CD14-positive monocyte (primary cell): ENCODE measurements at regions not wholly inside any gene's neighbourhood (a gene's known extent, or its start where the extent isn't known, plus 50 kb on each side); places are given as distances from the start of the nearest gene placed in this dataset.

Source experiments
- DNase-seq, 3 donors: peaks; one replicate each; pipeline ENCODE4 v3.0.0-alpha.2; 2011 to 2022
- H2AFZ ChIP-seq: 2 replicates; pipeline ENCODE4 v1.6.0; 2012; ENCODE audit warnings: mild to moderate bottlenecking, low read depth, low read length, inconsistent platforms; ENCODE audit not compliant: insufficient read depth, poor library complexity, severe bottlenecking
- H3K27ac ChIP-seq, 2 donors: 1 replicate in 1 of 2; 2 replicates in 1 of 2; pipeline ENCODE4 v1.5.1; 2012 to 2013; ENCODE audit warnings: low read length in 2 of 2, control low read depth in 1 of 2, inconsistent platforms in 1 of 2, low read depth in 1 of 2, mild to moderate bottlenecking in 1 of 2
- H3K27me3 ChIP-seq, 2 donors: one replicate each; pipeline versions ENCODE4 v1.6.0 to v1.6.1; 2011 to 2013; ENCODE audit warnings: low read length in 2 of 2; ENCODE audit not compliant: control insufficient read depth in 2 of 2, insufficient read depth in 2 of 2
- H3K36me3 ChIP-seq, 2 donors: replicated peaks in 1 of 2; 1 replicate in 1 of 2; 2 replicates in 1 of 2; pipeline versions ENCODE4 v1.5.1 to v1.6.1; 2012 to 2013; ENCODE audit warnings: low read length in 2 of 2, control low read depth in 1 of 2, inconsistent platforms in 1 of 2, mild to moderate bottlenecking in 1 of 2; ENCODE audit not compliant: insufficient read depth in 2 of 2, control insufficient read depth in 1 of 2
- H3K4me1 ChIP-seq, 2 donors: 1 replicate in 1 of 2; 2 replicates in 1 of 2; pipeline versions ENCODE4 v1.5.1 to v1.6.1; 2012 to 2013; ENCODE audit warnings: low read length in 2 of 2, control low read depth in 1 of 2, inconsistent platforms in 1 of 2, mild to moderate bottlenecking in 1 of 2, moderate library complexity in 1 of 2; ENCODE audit not compliant: insufficient read depth in 2 of 2, control insufficient read depth in 1 of 2
- H3K4me2 ChIP-seq: replicated peaks from 2 replicates; pipeline ENCODE3; 2012; ENCODE audit warnings: low read length, moderate library complexity, mild to moderate bottlenecking; ENCODE audit not compliant: poor library complexity, severe bottlenecking; ENCODE audit errors: extremely low read depth
- H3K4me3 ChIP-seq, 3 experiments: fragments of 200-600 bp in 1 of 3; sonication (generic) in 1 of 3; replicated peaks in 1 of 3; 1 replicate in 2 of 3; 2 replicates in 1 of 3; pipeline ENCODE4 v1.5.1; 2011 to 2013; ENCODE audit warnings: low read length in 3 of 3, mild to moderate bottlenecking in 3 of 3, control low read depth in 2 of 3, low read depth in 2 of 3, inconsistent platforms in 1 of 3, moderate library complexity in 1 of 3
- H3K79me2 ChIP-seq: 2 replicates; pipeline ENCODE4 v1.6.0; 2012; ENCODE audit warnings: mild to moderate bottlenecking, control low read depth, inconsistent platforms, low read length, moderate library complexity; ENCODE audit not compliant: insufficient read depth
- H3K9ac ChIP-seq: 2 replicates; pipeline ENCODE4 v1.6.0; 2017; ENCODE audit warnings: low read length, mild to moderate bottlenecking; ENCODE audit not compliant: insufficient read depth, poor library complexity, severe bottlenecking
- H3K9me3 ChIP-seq, 2 donors: replicated peaks in 1 of 2; 1 replicate in 1 of 2; 2 replicates in 1 of 2; pipeline versions ENCODE4 v1.5.1 to v1.6.1; 2012 to 2013; ENCODE audit warnings: low read length in 2 of 2, control low read depth in 1 of 2; ENCODE audit not compliant: control insufficient read depth in 1 of 2, insufficient read depth in 1 of 2
- H4K20me1 ChIP-seq: 2 replicates; pipeline ENCODE4 v1.6.0; 2012; ENCODE audit warnings: mild to moderate bottlenecking, low read length, control low read depth, moderate library complexity; ENCODE audit not compliant: insufficient read depth
- H3K27ac Mint-ChIP-seq, 7 donors: one replicate each; pipeline ENCODE4 v1.8.0; 2020; ENCODE audit warnings: mild to moderate bottlenecking in 7 of 7, mixed read lengths in 7 of 7, moderate library complexity in 6 of 7, inconsistent platforms in 2 of 7
- H3K27me3 Mint-ChIP-seq, 3 donors: one replicate each; pipeline ENCODE4 v1.8.0; 2021 to 2022; ENCODE audit warnings: low read depth in 3 of 3, mild to moderate bottlenecking in 3 of 3, mixed read lengths in 3 of 3, moderate library complexity in 3 of 3, inconsistent platforms in 1 of 3
- H3K36me3 Mint-ChIP-seq, 2 donors: one replicate each; pipeline ENCODE4 v1.8.0; 2020; ENCODE audit warnings: mixed read lengths in 2 of 2, inconsistent platforms in 1 of 2, mild to moderate bottlenecking in 1 of 2
- H3K4me1 Mint-ChIP-seq: one replicate; pipeline ENCODE4 v1.8.0; 2020; ENCODE audit warnings: mild to moderate bottlenecking, mixed read lengths
- H3K4me3 Mint-ChIP-seq, 2 donors: one replicate each; pipeline ENCODE4 v1.8.0; 2020; ENCODE audit warnings: mild to moderate bottlenecking in 2 of 2, mixed read lengths in 2 of 2, moderate library complexity in 1 of 2
- H3K9me3 Mint-ChIP-seq, 7 donors: one replicate each; pipeline ENCODE4 v1.8.0; 2020 to 2022; ENCODE audit warnings: mixed read lengths in 7 of 7, mild to moderate bottlenecking in 6 of 7, moderate library complexity in 6 of 7, inconsistent platforms in 2 of 7
- CTCF ChIP-seq: fragments of 200-600 bp; IDR thresholded peaks from one replicate; pipeline ENCODE4 v1.8.0; 2022; ENCODE audit warnings: antibody characterized with exemption, mild to moderate bottlenecking
- WGBS: methylation state at CpG from one replicate; pipeline ENCODE4 v1.1.5; 2013; ENCODE audit warnings: missing lambda C conversion rate; ENCODE audit not compliant: insufficient coverage; 5-methylcytosine and 5-hydroxymethylcytosine counted together
- intact Hi-C, 2 donors: fragments of 100-400 bp; cut with micrococcal nuclease; formaldehyde crosslinking; loops; one replicate each; pipeline versions ENCODE4 v1.15.0 to v1.15.1; 2023

GRCh38 chr2:58812771-58813344 is 571.7 kb upstream of the FANCL start:
- Mint-ChIP-seq H3K27me3 (peaks cover 0 to 2% (median 0%) of the 10 kb centered on the region in 3 donors), H3K27ac (no peak overlapping the region), H3K36me3 (no peaks in the 10 kb centered on the region), H3K9me3 (peaks cover 0 to 7% (median 2%) of the 10 kb centered on the region in 7 donors), H3K4me3 (no peak overlapping the region), H3K4me1 (no peaks in the 10 kb centered on the region)
- Histone ChIP-seq H3K4me3 (no peak overlapping the region), H3K79me2 (no peaks in the 10 kb centered on the region), H3K4me1 (no peaks in the 10 kb centered on the region), H3K4me2 (no peak overlapping the region), H4K20me1 (no peaks in the 10 kb centered on the region), H3K27ac (no peak overlapping the region), H3K27me3 (no peaks in the 10 kb centered on the region), H3K9me3 (no peaks in the 10 kb centered on the region), H2AFZ (no peak overlapping the region), H3K9ac (no peak overlapping the region), H3K36me3 (no peaks in the 10 kb centered on the region)
- intact Hi-C loops: no loop called here
- WGBS: 83% methylated on average over 1 of the region's 4 CpGs
- no peak for DNase-seq
- TF ChIP-seq CTCF: no peak

GRCh38 chr2:58805126-58805525 is 564.0 kb upstream of the FANCL start:
- no CpG with 5 or more reads among the region's 1 CpG for WGBS
- no peaks in the 10 kb centered on the region for H3K36me3 Mint-ChIP-seq
- H3K36me3 ChIP-seq: no peaks in the 10 kb centered on the region

More at GRCh38 chr2:58805126-58805525, 564.0 kb upstream of the FANCL start:
- H3K27me3 Mint-ChIP-seq: no peaks in the 10 kb centered on the region
- Histone ChIP-seq H3K27ac (no peak overlapping the region), H3K4me1 (no peaks in the 10 kb centered on the region), H3K9me3 (no peaks in the 10 kb centered on the region), H3K4me3 (no peak overlapping the region), H3K4me2 (no peak overlapping the region), H3K79me2 (no peaks in the 10 kb centered on the region), H4K20me1 (no peaks in the 10 kb centered on the region), H2AFZ (no peak overlapping the region), H3K27me3 (no peaks in the 10 kb centered on the region), H3K9ac (no peak overlapping the region)
- intact Hi-C loops: no loop called here
- H3K9me3 Mint-ChIP-seq: peaks cover 0 to 5% (median 0%) of the 10 kb centered on the region in 7 donors
- H3K4me3 Mint-ChIP-seq: no peak overlapping the region
- peaks cover 2% of the 10 kb centered on the region for H3K4me1 Mint-ChIP-seq
- no peak for DNase-seq
- H3K27ac Mint-ChIP-seq: no peak overlapping the region
- no peak for TF ChIP-seq CTCF
